HG02642 (cell line): ENCODE measurements at regions not wholly inside any gene's neighbourhood (a gene's known extent, or its start where the extent isn't known, plus 50 kb on each side); places are given as distances from the start of the nearest gene placed in this dataset.

Source experiments
- ATAC-seq: cut with Tn5 transposase; IDR thresholded peaks from one replicate; pipeline ENCODE4 v1.9.1; 2021; ENCODE audit warnings: mild to moderate bottlenecking; ENCODE audit not compliant: unreplicated experiment, poor library complexity

DNA sequence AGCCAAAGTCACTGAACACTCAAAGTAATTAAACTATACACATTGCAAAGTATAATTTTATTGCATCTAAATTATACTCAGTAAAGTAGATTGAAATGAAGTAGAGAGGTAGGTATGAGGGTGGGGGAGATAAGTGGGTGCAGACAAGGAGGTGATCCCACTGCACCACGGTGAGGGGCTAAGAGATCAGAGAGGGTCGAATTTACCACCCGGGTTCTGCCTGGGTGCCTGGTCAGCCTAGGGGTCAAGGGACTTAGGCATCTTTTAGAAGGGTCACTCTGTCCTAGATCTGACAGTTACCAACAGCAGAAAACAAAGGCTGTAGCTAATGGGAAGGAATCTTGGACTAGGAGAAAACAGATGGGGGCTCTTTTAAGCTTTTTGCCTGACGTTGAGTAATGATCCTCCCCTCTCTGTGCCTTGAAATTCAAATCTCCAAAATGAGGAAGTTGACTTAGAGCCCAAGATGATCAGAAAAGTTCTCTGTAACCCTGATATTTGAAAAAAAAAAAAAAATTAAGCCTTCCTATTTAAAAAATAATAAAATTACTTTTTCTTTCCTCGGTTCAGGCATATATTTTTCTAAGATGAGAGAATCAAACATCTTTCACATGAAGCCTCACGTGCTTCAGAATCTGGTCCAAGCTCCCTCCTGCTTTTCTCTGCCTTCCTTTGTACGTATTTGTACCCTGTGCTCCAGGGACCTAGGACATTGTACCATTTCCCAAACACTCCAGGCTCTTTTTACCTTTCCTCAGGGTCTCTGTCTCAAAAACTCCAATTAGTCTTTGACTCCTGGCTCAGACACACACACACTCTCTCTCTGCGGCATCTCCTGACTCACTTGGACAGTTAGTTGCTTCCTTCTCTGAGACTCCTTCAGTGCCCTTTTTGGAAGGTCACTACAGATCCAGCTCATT is 353.9 kb downstream of the CYRIA start:
- ATAC-seq: no peak

DNA sequence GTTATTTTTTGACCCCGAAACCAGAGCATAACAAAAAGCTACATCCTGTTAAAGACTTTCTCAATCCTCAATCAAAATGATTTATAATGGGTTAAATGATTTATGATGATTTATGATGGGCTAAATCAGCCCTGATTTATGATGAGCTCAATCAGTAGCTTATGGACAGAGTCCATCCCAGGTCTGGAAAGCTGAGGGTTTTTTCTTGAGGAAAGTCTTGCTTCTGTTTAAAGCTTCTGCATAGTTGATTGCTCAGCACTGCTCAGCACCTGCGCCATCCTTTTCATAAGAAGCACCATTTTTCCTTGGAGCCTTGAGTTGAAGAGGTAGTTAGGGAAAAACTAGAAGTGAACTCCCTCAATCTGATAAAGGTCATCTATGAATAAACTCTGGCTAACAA is 356.8 kb downstream of the CYRIA start:
- ATAC-seq: no peak

DNA sequence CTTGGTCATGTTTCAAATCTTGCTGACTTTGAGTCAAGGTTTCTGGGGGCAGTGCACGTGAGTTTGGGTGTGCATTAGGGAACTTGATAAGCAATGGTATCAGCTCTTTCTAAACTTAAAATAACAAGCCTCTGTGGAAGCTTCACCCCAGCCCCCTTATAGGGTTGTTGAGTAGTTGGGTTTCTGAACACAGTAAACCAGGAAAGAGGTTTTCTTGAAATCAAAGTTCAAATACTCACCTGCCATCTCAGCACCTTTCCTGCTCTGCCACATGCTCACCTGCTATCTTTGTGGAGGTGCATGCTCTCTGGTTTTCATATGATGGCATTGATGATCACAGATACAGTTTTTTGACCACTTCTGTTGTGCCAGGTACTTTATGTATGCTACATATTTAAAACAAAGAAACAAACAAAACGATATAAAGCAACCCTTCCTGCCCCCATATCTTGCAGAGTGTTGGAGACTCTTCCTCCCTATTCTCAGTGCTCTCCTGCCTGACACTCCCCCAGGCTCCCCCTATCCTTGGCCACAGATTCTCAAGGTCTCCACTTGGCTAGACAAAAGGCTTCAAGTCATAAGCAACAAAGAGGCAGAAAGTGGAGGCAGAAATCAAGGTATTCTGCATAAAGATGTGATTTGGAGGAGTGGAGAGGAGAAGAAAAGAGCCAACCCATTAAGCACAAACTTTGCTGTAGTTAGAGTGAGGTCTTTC is 360.6 kb downstream of the CYRIA start:
- no peak for ATAC-seq

DNA sequence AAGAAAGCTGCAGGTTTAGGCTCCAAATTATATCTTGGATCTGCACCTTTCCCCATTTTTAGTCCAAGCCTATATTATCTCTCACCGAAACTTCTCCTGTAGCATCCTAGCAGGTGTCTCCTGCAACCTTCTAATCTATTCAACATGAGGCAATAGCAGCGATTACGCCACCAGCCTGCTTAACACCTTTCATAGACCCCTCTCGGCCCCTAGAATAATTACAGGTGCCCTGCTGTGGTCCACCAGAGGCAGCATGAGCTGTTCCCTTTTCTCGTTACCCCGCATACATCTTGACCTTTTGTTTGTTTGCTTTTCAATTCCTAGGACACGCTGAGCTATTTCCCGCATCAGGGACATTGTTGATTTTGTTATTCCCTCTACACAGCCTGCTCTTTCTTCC is 361.9 kb downstream of the CYRIA start:
- no peak for ATAC-seq

DNA sequence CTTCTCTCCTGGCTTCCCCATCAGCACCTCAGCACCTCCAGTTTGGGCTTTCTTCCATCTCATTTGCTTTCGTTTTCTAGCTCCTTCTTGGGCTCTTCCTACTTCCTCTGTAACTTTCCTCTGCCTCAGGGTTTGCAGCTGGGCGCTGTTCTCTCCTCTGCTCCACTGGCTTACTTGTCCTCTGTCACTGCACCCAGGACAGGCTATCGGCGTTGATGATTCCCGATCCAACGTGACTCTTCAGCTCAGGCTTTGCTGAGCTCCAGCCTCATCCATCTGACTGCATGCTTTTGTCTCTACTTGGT is 362.4 kb downstream of the CYRIA start:
- ATAC-seq: no peak

DNA sequence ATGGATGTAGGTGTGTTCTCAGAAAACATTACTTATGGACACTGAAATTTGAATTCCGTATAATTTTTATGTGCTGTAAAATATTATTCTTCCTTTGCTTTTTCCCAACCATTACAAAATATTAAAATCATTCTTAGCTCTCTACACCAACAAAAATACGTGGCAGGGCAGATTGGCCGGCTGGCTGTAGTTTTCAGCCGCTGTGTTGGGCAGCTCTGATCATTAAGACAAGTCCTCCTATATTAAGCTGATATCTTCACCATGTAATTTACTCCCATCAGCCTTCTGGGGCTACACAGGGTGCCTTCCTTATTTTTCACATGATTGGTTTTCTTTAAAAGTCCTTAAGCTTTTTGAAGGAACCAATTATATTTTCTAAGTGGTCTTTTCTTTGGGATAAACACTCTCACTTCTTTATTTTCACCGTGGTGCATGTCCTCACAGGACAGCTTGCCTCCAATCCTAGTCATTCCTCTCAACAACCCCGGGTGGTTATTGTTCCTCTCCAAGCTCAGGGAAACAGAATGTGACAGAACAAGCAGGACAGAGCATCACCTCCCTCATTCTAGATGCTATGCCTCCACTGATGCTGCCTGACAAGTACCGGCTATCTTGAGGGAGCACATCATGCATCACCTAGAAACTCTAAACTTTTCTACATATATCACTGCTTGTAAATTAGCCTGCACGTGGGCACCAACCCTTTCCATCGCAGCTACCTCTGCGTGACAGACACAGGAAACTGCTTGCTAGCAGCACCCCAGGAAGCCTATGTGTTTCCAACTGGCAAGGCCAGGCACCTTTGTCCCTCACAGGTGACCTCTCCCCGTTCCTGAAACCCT is 362.3 kb downstream of the MYCN start:
- ATAC-seq: no peak

DNA sequence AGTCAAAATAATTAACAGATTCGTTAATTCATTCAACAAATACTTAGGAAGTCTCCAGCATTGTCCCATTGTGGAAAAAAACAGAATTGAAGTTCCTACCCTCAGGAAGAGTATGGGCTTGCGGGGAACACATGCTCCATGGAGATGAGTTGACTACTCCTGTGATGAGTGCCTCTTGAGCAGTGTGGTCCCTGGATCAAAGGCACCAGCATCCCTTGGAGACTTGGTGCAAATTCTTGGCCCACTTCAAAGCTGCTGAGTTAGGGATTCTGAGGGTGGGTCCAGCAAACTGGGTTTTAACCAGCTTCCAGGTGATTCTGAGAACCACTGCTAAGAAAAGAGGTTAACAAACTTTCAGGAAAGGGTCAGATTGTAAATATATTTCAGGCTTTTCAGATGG is 361.6 kb downstream of the MYCN start:
- no peak for ATAC-seq

DNA sequence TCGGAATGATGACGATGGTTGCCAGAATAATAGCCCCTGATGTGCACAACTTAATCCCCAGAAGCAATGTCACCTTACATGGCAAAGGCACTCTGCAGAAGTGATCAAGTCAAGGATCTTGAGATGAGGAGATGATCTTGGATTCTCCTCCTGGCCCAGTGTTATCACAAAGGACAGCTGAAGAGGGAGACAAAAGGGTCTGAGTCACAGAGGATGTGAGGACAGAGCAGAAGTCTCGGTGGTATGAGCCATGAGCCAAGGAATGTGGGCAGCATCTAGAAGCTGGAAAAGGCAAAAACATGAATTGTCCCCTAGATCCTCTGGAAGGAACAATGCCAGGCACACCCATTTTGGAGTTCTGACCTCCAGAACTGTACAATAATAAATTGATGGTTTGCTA is 358.5 kb downstream of the MYCN start:
- ATAC-seq: no peak

DNA sequence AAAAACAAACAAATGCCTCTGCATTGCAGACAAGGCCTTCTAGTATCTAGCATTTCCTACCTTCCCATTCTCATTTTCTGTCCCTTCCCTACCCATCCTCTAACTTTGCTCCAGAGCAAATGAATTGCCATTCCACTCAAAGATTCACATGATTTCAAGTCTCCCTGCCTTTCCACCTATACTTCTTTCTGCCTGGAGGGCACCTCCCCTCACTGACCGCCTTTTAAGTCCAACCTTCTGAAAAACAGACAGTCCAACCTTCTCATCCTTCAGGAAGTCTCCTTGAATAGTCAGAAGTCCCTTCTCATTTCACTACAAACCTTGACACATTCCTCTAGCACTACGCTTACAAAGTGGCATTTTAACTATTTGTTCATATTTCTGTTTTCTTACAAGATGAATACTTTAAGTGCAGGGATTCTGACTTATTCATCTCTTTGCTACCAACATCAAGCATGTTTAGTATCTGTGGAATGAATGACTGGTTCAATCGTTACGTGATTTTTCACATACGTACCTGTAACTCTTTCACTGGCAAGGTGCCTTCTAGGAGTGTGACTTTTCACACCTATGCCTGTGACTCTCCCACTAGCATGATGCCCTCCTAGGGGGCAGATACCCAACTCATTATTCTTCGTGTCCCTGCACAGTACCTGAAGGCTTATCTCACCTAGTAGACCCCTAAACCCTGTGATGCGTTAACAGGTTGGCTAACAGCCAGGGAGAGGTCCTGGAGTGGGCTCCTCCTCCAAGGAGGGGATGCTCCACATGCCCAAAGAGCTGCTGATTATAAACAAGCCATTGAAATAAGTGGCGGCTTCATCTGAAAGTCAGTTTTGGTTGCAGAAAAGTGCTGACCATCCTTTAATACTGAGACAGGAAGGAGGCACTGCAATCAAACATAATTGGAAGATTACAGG is 356.2 kb downstream of the MYCN start:
- ATAC-seq: no peak

DNA sequence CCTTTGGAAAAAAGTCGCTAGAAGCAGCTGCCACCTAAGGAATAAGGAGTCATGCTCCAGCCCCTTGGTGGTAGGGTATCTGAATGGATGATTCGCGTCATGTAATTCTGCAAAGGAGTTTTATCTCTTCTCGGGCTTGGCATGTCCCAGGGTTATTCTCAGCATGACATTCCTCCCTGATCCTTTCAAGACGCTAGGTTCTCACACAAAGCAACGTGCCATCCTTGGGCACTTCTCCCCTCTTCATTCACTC is 355.6 kb downstream of the MYCN start:
- no peak for ATAC-seq

DNA sequence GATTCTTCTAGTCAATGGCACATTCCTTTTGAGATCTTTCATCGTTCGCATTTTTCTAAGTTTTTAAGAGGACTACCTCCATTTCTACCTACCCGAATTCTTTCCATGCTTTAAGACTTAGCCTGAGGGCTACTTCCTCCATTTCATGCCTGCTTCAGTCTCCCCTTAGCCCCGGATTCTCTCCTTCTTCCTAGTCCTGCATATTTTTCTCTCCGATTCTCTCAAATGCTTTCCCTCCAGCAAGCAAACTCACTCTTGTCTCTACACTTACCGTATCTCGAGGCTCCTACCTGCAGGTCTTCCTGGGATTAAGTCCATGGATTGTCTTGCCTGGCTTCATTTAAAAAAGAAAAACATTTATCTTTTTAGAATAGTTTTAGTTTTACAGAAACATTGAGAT is 354.4 kb downstream of the MYCN start:
- no peak for ATAC-seq

DNA sequence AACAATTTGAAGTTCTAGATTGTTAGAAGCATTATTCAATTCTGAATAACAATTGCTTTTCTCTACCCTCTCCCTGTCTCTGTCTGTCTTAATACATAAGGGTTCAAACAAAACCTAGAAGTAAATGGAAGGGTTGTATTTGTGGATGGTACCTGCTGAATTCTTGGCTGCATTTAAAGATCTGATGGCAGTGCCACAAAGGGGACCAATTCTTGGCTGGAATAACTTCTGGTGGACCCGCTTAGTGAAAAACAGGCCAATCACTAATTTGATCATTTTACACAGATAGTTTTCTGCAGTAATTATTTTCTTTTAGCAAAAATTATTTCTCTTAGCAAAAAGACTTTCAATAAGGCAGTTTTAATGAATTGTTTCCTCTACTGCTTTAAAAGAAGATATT is 353.5 kb downstream of the MYCN start:
- ATAC-seq: no peak

DNA sequence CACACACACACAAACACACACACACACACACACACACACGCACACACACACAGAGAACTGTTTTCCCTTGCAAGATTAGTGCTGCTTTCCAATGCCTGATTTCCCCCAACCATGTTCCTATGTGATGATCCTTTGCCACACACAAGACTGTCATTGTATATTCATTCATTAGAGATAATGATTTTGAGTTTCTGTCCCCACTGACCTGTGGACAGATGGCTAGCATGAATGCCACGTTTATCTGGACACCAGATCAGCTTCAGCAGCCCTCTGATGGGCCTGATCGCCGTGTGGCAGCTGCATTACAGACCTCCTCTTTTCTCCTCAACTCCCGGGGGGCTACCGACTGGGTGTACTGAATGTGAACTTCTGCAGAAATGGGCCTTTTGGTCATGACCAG is 353.0 kb downstream of the MYCN start:
- ATAC-seq: no peak

DNA sequence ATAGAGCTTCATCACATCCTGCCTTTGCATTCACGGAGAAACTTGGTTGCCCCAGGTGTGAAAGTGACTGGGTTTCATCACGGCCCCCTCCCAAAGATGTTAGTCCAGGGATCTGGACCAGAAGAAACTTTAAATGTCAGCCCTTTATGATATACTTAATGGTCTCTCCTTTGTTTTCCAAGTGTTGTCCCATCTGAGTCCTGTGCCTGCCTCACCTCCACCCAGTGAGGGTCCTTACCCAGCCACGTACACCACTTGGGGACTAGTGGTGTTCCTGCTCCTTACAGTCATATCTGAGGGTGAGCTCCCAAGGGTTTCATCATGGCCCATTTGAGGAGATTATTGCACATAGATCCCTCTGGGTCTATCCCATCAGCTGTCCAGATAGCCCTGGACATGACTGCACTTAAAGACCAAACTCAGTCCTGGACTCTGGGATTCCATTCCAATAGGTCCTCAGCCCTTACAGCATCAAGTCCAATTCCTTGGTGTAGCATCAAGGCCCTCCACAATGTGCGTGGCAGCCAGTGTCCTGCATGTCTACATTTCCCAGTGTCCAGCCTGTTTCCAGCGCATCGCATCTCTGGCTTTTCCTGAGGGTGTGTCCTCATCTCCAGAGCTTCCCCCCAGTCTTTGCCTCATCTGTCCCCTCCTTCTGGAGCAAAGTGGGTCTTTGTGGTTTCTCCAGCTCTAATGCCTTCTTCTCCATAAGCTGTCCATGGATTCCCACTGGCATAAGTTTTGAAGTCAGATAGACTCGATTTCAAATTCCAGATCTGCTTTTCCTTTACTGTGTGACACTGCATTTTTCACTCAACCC is 351.6 kb downstream of the MYCN start:
- no peak for ATAC-seq

DNA sequence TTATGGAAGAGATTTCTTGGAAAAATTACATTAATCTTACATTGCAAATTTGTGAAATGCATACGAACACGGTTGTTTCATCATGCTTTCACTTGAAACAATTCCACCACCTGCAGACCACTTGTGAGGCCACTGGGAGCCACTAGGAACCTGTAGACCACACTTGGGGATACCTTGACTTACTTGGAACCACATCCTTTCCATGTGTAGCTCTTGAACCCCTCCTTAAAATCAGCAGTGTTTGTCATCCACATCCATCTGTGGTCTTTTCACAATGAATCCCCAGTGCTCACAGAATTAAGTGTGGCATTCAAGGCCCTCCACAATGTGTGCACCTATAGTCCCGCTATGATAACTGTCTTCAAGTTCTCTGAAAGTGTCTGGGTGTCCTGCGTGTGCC is 350.9 kb downstream of the MYCN start:
- ATAC-seq: no peak

DNA sequence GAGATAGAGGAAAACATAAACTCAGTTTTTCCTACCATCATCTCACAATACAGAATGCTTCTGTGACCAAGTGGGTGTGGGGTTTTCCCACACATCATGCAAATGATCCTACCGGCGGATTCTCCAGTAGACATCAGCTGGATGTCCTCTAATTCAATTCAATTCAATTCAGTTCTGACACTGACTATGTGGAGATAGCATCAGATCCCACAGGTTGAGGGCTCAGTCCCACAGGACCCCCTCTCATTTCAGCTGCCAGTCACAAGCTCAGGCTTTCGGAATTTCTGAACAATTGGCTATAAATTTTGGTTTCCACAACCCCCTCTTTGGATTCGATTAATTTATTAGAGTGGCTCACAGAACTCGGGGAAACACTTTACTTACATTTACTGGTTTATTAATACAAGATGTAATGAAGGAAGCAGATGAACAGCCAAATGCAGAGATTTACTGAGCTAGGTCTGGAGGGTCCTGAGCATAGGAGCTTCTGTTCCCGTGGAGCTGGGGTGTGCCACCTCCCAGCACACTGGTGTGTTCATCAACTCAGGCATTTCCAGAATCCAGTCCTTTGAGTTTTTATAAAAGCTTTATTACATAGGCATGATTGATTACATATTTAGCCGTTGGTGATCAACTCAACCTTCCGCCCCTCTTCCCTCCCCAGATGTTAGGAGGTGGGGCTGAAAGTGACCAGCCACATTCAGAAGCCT is 350.1 kb downstream of the MYCN start:
- ATAC-seq: no peak

DNA sequence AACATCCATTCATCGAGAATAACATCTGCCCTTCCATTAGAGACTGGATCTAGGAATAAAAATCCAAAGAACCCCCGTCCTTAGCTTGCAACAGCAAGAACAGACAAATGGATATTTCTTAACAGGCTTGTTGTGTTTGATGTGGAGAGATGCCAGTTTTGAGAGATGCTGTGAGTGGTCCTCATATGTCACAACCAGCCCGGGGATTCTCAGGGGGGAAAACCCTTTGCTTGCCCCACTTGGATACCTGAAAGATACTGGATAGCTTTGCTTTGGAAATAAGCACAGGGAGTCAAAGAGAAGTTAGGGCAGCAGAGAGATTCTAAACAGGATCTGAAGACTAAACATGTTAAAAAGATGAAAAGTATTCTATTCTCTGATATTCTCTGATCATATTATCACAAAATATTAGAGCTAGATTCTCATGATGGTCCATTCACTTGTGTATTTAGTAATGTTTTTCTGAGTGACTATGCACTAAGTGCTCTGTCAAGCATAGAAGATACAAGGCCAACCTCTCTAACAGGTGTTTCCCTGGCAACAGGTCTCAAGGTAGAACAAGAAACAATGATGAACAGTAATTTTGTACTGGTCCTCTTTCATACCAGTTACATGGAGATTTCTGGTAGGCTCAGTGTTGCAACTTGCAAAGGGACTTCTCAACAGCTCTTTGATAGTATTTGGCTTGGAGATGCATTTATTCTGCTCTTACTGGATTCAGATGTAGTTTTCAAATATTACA is 348.2 kb downstream of the MYCN start:
- no peak for ATAC-seq

DNA sequence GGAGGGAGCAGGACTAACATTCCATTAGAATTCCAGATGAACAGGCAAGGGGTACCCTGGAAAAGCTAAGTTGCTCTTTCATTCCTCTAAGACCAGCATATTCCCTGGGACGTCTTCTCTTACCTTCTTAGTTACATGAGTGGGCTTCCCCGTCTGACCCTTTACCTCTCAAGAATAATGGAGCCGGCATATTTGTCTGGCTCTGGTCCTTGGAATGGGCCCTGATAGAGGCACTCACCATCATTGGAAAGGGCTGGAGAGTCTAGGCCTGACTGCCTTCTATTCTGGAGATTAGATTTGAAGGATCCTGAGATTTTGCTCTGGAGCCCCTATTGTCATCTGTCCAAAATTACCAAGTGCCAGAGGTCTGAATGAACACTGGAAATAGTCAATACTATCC is 347.5 kb downstream of the MYCN start:
- ATAC-seq: no peak
